GM12872 (cell line): ENCODE measurements at regions not wholly inside any gene's neighbourhood (a gene's known extent, or its start where the extent isn't known, plus 50 kb on each side); places are given as distances from the start of the nearest gene placed in this dataset.

Source experiments
- TF ChIP-seq, protein P1 (sequence below): IDR thresholded peaks from 3 replicates; pipeline ENCODE4 v1.5.1; 2011; ENCODE audit warnings: low read depth, mild to moderate bottlenecking, low read length, moderate library complexity; ENCODE audit not compliant: insufficient read depth

GRCh38 chr3:61446341-61446740 is 115.0 kb upstream of the PTPRG start:
- TF ChIP-seq, protein P1, sequence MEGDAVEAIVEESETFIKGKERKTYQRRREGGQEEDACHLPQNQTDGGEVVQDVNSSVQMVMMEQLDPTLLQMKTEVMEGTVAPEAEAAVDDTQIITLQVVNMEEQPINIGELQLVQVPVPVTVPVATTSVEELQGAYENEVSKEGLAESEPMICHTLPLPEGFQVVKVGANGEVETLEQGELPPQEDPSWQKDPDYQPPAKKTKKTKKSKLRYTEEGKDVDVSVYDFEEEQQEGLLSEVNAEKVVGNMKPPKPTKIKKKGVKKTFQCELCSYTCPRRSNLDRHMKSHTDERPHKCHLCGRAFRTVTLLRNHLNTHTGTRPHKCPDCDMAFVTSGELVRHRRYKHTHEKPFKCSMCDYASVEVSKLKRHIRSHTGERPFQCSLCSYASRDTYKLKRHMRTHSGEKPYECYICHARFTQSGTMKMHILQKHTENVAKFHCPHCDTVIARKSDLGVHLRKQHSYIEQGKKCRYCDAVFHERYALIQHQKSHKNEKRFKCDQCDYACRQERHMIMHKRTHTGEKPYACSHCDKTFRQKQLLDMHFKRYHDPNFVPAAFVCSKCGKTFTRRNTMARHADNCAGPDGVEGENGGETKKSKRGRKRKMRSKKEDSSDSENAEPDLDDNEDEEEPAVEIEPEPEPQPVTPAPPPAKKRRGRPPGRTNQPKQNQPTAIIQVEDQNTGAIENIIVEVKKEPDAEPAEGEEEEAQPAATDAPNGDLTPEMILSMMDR: no peak

GRCh38 chr3:61448378-61448777 is 113.0 kb upstream of the PTPRG start:
- TF ChIP-seq, protein P1: no peak

DNA sequence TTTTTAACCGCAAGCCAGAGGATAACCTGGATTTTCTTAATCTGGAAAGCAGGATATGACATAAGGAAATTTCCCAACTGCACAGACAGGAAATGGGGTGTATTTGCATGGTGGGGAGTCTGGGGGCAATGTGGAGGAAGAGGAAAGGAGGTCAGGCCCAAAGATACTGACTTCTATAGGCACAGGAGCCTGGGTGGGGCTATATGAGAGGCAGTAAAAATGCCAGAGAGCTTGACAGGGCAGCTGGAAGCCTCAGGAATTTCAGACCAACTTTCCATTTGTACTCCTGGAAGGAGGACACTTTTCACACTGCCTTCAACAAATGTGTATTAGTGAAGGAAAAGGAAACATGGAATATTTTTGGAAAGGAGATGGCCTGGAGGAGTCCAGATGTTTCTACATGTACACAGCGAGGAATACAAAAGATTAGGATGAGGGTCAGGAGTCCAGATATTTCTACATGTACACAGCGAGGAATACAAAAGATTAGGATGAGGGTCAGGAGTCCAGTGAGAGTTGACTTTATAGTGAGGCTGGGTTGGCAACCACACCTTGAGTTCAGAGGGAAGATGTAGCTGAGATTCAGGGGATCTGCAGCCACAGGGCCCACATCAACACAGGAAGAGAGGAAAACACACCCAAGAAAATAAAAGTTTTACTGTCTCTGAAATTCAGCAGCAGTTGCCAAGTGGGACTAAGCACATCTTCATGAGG is 111.9 kb upstream of the PTPRG start:
- TF ChIP-seq, protein P1: no peak

- TF ChIP-seq, protein P1: no peak
Observed at GRCh38 chr3:61450866-61451265, 110.5 kb upstream of the PTPRG start.

DNA sequence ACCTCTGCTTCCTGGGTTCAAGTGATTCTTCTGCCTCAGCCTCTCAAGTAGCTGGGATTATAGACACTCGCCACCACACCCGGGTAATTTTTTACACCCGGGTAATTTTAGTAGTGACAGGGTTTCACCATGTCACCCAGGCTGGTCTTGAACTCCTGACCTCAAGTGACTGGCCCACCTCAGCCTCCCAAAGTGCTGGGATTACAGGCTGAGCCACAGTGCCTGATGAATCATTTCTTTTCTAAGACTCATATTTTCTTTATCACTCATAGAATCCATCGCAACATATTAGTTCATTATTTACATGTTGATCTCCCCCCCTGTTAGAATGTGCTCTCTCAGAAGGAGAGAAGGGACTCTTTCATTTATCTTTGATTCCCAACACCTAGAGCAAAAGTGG is 109.5 kb upstream of the PTPRG start:
- TF ChIP-seq, protein P1: no peak

DNA sequence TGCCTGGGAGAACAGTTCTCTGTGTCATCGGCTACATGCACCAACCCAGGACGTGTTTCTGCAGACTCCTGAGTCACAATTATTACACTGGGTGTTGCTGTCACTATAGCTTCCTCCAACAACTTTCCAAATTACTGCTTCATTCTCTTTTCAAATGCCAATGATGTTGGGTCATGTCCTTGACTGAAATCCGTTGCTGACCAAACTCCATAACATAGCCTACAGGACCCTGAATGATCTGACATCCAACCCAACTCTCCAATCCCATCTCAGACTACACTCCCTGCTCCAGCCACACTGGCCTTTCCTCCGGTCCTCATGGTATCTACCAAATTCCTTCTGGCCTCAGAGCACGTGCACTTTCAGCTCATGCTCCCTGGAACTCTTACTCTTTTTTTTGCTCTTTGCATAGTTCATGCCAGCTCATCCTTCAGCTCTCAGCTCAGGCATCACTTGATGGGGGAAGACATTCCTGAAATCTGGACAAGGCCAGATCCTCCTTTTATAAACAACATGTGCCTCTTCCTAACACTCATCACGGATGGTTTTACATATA is 108.8 kb upstream of the PTPRG start:
- TF ChIP-seq, protein P1: no peak

GRCh38 chr3:61454006-61454585 is 107.3 kb upstream of the PTPRG start:
- TF ChIP-seq, protein P1: no peak
